ENCODE measurements at regions not wholly inside any gene's neighbourhood (a gene's known extent, or its start where the extent isn't known, plus 50 kb on each side); places are given as distances from the start of the nearest gene placed in this dataset.

DNA sequence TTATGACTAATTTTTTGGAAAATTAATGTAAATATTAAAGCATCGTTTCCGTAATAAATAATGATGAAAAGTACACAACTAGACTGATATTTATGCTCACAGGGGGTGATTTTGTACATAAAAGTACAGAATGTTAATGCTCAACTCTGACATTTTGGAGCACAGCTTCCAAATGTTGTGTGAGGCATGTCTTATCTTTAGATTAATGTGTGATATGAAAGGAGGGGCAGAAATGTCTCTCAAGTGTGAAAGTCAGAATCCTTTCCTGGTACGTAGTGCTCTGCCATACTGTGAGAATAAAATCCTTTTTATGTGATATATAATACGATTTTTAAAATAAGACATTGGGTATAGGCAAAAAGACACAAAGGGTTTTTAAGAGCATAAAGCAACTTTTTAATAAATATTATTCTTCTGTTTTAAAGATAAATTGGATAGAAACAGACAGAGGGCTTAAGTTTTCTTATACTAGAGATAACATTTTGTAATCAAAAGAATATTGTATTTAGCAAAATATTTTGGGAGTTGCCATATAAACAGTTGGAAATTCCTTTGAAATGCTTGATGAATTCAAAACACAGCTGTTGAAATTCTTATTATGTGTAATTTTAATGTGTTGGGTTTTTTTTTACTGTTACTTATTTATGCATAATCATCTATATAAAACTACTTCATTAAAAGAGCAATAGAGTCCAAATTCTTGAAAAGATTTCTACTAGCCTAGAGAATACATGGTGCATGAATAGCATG, 389.7 kb downstream of the RAP2B start:
- TF ChIP-seq POLR2A (IDR thresholded peaks at IDR 0.05), result no peak
- TF ChIP-seq, protein P1, sequence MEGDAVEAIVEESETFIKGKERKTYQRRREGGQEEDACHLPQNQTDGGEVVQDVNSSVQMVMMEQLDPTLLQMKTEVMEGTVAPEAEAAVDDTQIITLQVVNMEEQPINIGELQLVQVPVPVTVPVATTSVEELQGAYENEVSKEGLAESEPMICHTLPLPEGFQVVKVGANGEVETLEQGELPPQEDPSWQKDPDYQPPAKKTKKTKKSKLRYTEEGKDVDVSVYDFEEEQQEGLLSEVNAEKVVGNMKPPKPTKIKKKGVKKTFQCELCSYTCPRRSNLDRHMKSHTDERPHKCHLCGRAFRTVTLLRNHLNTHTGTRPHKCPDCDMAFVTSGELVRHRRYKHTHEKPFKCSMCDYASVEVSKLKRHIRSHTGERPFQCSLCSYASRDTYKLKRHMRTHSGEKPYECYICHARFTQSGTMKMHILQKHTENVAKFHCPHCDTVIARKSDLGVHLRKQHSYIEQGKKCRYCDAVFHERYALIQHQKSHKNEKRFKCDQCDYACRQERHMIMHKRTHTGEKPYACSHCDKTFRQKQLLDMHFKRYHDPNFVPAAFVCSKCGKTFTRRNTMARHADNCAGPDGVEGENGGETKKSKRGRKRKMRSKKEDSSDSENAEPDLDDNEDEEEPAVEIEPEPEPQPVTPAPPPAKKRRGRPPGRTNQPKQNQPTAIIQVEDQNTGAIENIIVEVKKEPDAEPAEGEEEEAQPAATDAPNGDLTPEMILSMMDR (IDR thresholded peaks at IDR 0.05), result no peak

Measured in testis (tissue), 2 donors.